Fibroblast of the aortic adventitia (primary cell): ENCODE measurements at regions not wholly inside any gene's neighbourhood (a gene's known extent, or its start where the extent isn't known, plus 50 kb on each side); places are given as distances from the start of the nearest gene placed in this dataset.

Experiments used
- DNase-seq: peaks from one replicate; pipeline ENCODE4 v3.0.0-alpha.2; 2010; ENCODE audit warnings: low read depth
- H3K4me3 ChIP-seq: 2 replicates; pipeline ENCODE4 v1.5.1; 2011; ENCODE audit warnings: low read depth, mild to moderate bottlenecking, control low read depth, low read length, moderate library complexity
- CTCF ChIP-seq: IDR thresholded peaks from 2 replicates; pipeline ENCODE4 v1.5.1; 2011; ENCODE audit warnings: mild to moderate bottlenecking, low read length, control low read depth, inconsistent platforms; ENCODE audit not compliant: insufficient read depth

- DNase-seq, result no peak
- no peak overlapping the region for H3K4me3 ChIP-seq
- peak; percentile 19 for TF ChIP-seq CTCF
Observed at GRCh38 chr7:47170516-47170915, 411.4 kb downstream of the TNS3 start.

- no peak overlapping the region for H3K4me3 ChIP-seq
- no peak for DNase-seq
- TF ChIP-seq CTCF, result no peak
Observed at GRCh38 chr7:47154791-47155190, 427.1 kb downstream of the TNS3 start.

GRCh38 chr7:47153576-47153975, 428.3 kb downstream of the TNS3 start:
- DNase-seq, result no peak
- H3K4me3 ChIP-seq, result no peak overlapping the region
- TF ChIP-seq CTCF, result no peak

GRCh38 chr7:47153058-47153457, 428.9 kb downstream of the TNS3 start:
- peak; percentile 79 for DNase-seq
- H3K4me3 ChIP-seq, result no peak overlapping the region
- TF ChIP-seq CTCF, result no peak

- no peak for TF ChIP-seq CTCF
Observed at GRCh38 chr7:47152307-47152706, 429.6 kb downstream of the TNS3 start.

GRCh38 chr7:47150497-47151260, 431.2 kb downstream of the TNS3 start:
- DNase-seq, result no peak
- no peak for TF ChIP-seq CTCF
- H3K4me3 ChIP-seq, result no peak overlapping the region

More at GRCh38 chr7:47152307-47152706, 429.6 kb downstream of the TNS3 start:
- no peak for DNase-seq
- H3K4me3 ChIP-seq, result no peak overlapping the region

GRCh38 chr7:47149971-47150370, 431.9 kb downstream of the TNS3 start:
- no peak for TF ChIP-seq CTCF
- no peak for DNase-seq
- no peak overlapping the region for H3K4me3 ChIP-seq
